ENCODE measurements at regions not wholly inside any gene's neighbourhood (a gene's known extent, or its start where the extent isn't known, plus 50 kb on each side); places are given as distances from the start of the nearest gene placed in this dataset.

DNA sequence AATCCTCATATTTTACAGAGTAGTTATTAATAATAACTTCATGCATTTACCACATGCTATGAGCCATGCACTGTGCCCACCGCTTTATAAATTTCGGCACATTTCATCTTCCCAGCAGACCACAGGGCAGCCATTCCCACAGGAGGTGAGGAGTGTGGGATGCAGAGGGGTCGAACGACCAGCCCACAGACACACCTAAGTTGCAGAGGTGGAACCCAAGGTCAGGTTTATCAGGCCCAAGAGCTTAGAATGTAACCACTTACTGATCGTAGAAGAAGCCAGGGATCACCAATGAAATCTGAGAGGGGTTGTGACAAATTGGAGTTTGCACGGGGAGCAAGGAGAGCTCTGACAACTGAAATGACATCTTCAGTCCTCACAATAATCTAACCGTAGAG is 303.0 kb upstream of the MSX2 start:
- Histone ChIP-seq H3K4me3 (no peak overlapping the region), H3K27me3 (peaks cover 0 to 8% of the 10 kb centered on the region in 2 donors), H3K36me3 (no peaks in the 10 kb centered on the region), H3K4me1 (peaks cover 0 to 12% (median 3%) of the 10 kb centered on the region in 4 donors), H3K9me3 (no peaks in the 10 kb centered on the region), H3K27ac (no peak overlapping the region)
- WGBS, 2 donors, result 57 to 73% methylated on average over 7 of the region's 7 CpGs
- no peak for DNase-seq (ENCODE audit: low spot score in 2 of 2)
- TF ChIP-seq EP300 (IDR thresholded peaks at IDR 0.05) (no peak), POLR2A (IDR thresholded peaks at IDR 0.05) (no peak)
- TF ChIP-seq, protein P1, sequence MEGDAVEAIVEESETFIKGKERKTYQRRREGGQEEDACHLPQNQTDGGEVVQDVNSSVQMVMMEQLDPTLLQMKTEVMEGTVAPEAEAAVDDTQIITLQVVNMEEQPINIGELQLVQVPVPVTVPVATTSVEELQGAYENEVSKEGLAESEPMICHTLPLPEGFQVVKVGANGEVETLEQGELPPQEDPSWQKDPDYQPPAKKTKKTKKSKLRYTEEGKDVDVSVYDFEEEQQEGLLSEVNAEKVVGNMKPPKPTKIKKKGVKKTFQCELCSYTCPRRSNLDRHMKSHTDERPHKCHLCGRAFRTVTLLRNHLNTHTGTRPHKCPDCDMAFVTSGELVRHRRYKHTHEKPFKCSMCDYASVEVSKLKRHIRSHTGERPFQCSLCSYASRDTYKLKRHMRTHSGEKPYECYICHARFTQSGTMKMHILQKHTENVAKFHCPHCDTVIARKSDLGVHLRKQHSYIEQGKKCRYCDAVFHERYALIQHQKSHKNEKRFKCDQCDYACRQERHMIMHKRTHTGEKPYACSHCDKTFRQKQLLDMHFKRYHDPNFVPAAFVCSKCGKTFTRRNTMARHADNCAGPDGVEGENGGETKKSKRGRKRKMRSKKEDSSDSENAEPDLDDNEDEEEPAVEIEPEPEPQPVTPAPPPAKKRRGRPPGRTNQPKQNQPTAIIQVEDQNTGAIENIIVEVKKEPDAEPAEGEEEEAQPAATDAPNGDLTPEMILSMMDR (IDR thresholded peaks at IDR 0.05), result no peak

DNA sequence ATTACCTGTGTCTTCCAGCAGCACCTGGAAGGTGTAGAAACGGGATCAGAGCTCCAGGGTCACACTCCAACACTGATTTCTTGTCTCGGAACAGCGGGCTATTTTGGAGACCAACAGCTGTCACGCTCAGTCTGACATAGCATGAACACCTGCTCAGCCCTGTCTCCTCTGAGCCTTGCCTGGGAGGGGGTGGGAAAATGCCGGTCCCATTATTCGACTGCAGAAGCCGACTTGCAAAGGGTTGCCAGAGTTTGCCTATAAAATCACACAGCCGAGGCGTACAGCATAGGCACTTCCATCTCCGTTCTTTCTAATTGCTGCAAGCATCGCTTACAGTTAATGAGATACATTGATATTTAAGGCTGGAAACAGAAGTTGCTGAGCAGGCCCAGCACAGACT is 300.8 kb upstream of the MSX2 start:
- Histone ChIP-seq H3K4me3 (no peak overlapping the region), H3K9me3 (no peaks in the 10 kb centered on the region), H3K27ac (no peak overlapping the region), H3K4me1 (peaks cover 0 to 12% (median 3%) of the 10 kb centered on the region in 4 donors), H3K27me3 (peaks cover 0 to 8% of the 10 kb centered on the region in 2 donors), H3K36me3 (no peaks in the 10 kb centered on the region)
- WGBS, 2 donors, result 78 to 85% methylated on average over 11 of the region's 11 CpGs
- TF ChIP-seq EP300 (IDR thresholded peaks at IDR 0.05) (no peak), POLR2A (IDR thresholded peaks at IDR 0.05) (no peak)
- TF ChIP-seq, protein P1 (IDR thresholded peaks at IDR 0.05), result no peak
- DNase-seq (ENCODE audit: low spot score in 2 of 2), result no peak

- DNase-seq (ENCODE audit: low spot score in 2 of 2), result no peak
- TF ChIP-seq POLR2A (IDR thresholded peaks at IDR 0.05) (no peak), EP300 (IDR thresholded peaks at IDR 0.05) (no peak)
- TF ChIP-seq, protein P1 (IDR thresholded peaks at IDR 0.05), result no peak
- Histone ChIP-seq H3K27ac (no peak overlapping the region), H3K36me3 (no peaks in the 10 kb centered on the region), H3K27me3 (peaks cover 0 to 5% of the 10 kb centered on the region in 2 donors), H3K4me1 (peaks cover 0 to 4% (median under 1%) of the 10 kb centered on the region in 4 donors), H3K4me3 (no peak overlapping the region), H3K9me3 (no peaks in the 10 kb centered on the region)
- WGBS, 2 donors, result 42 to 49% methylated on average over 8 of the region's 8 CpGs
Observed at GRCh38 chr5:174424219-174425053, 299.9 kb upstream of the MSX2 start.

DNA sequence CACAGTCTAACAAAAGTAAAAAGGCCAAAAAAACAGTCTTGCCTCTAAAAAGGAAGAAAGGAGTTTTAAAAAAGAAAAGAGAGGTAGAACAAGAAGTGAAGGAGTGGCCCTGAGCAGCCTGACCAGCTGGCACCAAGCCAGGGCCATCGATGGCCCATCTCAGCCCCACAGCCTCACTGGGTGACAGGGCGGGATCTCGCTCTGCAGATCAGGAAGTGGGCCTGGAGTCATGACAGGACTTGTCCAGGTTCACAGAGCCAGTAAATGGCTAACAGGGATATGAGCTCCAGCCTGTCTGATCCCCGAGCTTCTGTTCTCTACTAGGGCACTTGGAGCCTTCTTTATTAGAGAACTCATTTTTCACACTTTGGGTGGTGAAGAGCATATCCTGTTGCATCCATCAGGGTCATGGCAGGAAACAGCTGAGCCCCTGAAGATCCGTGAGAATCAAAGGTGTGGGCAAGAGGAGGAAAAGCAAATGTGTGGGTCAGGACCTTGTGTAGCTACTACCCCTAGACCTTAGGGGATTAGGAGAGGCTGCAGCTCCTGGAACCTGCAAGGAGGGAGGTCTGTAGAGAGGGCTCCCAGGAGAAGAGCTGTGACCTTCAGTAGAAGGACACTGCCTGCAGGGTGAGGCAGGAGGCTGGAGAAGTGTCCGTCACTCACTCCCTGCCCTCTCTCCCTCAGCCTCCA is 299.0 kb upstream of the MSX2 start:
- TF ChIP-seq EP300 (IDR thresholded peaks at IDR 0.05) (no peak), POLR2A (IDR thresholded peaks at IDR 0.05) (no peak)
- TF ChIP-seq, protein P1 (IDR thresholded peaks at IDR 0.05), result no peak
- no peaks in the 10 kb centered on the region for H3K9me3 ChIP-seq
- H3K27ac ChIP-seq, result no peak overlapping the region
- H3K4me1 ChIP-seq, result no peaks in the 10 kb centered on the region
- no peaks in the 10 kb centered on the region for H3K36me3 ChIP-seq
- H3K27me3 ChIP-seq, result peaks cover 0 to 5% of the 10 kb centered on the region in 2 donors
- WGBS, 2 donors, result 48 to 51% methylated on average over 6 of the region's 6 CpGs
- DNase-seq (ENCODE audit: low spot score in 2 of 2), result no peak
- no peak overlapping the region for H3K4me3 ChIP-seq

- no peaks in the 10 kb centered on the region for H3K9me3 ChIP-seq
- H3K27me3 ChIP-seq, result peaks cover 0 to 2% of the 10 kb centered on the region in 2 donors
- WGBS, 2 donors, result 33 to 39% methylated on average over 5 of the region's 5 CpGs
- H3K4me1 ChIP-seq, result no peaks in the 10 kb centered on the region
- DNase-seq (ENCODE audit: low spot score in 2 of 2), result no peak
- H3K27ac ChIP-seq, result no peak overlapping the region
- H3K36me3 ChIP-seq, result no peaks in the 10 kb centered on the region
- no peak overlapping the region for H3K4me3 ChIP-seq
- TF ChIP-seq, protein P1 (IDR thresholded peaks at IDR 0.05), result no peak
- TF ChIP-seq POLR2A (IDR thresholded peaks at IDR 0.05) (no peak), EP300 (IDR thresholded peaks at IDR 0.05) (no peak)
Observed at GRCh38 chr5:174425964-174426290, 298.5 kb upstream of the MSX2 start.

Measured in tibial nerve (tissue), 4 donors.